Dermis microvascular lymphatic vessel endothelial cell (primary cell): ENCODE measurements at regions not wholly inside any gene's neighbourhood (a gene's known extent, or its start where the extent isn't known, plus 50 kb on each side); places are given as distances from the start of the nearest gene placed in this dataset.

Experiments used
- DNase-seq, 2 donors: peaks; one replicate each; pipeline versions ENCODE4 v3.0.0 to v3.0.0-alpha.2; 2010; ENCODE audit warnings: low read depth in 2 of 2

DNA sequence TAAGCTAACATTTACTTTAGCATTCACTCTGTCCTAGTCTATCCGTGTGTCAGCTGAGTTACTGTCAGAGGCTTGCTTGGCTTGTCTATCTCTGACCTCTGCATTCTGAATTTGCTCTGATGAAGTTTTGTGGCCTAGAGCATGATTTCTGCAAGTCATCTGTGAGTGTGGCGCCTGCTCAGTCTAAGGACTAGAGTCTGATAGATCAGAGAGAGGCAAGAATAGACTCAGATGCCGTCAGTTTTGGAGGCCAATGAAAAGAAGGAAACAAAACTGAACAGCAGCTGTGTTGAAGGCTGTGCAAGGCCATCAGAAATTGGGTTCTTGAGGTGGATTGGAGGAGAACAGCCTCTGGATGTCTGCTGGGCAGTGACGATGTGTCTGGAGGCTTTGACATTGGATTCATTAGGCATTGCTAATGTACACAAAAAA lies 573.1 kb downstream of the USP25 start:
- peak in 1 of 2 donors; percentile 4 for DNase-seq

DNA sequence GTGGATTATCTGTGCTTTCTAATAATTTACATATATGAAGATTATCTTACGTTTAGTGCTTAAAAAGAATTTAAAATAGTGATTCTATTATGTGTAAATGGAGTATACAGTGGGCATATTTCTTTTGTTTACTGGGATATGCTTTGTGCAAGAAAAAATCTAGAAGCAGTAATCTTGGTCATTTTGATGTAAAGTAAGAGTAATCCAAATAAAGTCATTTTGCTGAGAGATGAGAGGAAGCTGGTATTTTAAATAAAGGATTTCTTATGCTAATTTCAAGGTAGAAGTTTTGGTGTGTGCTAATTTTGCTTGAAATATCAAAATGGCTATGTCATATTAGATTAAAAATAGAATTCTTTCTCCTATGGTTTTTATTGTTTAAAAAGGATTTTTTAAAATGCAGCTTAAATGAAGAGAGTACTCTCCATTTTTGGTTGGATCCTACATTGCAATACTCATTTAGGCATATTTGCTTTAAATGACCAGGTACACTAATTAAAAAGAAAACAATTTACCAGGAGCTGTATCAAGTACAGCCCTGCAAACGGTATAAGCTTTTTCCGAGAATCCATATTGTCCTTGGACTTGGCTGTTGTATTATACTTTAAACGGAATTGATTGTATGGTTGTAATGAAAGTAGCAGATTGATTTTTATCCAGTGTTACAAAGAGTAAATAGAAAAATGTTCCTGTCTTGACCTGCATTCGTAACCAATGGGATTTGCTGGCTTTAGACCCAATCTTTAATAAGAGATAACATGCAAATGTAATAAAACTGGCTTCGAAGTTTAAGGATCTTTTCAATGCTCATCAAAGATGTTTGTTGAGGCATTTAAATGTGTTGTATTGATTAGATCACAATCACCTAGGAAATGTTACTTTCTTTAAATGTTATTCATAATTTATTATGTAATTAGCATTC lies 574.7 kb downstream of the USP25 start:
- DNase-seq = no peak

DNA sequence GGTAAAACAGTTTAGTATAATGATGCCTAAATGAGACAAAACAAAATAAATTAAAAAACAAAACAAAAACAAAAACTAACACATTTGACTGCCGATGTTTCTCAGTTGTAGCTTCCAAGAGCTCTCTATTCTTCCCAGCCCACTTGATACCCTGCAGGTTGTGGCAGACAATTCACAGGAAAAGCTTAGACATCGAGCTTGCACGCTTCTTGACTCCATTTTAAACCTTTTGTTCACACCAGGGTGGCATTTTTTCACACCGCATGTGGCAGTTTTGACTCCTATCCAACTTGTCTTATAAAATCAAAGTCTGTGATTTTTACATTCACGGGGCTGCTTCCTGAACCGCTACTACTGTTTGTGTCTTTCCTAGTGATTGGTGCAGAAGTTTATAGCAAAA lies 575.9 kb downstream of the USP25 start:
- DNase-seq = peak; percentile 14 to 47

DNA sequence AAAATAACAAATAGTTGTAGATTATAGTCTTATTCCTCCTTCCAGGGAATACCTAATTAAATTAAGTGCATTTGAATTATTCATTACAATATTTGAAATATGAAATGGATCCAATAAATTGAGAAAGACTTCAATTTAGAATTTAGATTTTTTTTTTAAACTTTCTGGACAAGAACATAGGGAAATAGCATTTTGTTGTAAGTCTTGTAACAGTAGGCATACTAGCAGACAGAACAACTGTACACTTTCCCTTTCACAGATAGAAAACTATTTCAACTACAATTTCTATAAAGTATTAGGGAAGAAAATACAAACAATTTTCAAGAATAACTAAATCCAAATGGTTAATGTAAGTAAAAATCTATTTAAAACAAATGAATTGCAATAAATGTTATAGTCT lies 577.5 kb downstream of the USP25 start:
- no peak for DNase-seq

DNA sequence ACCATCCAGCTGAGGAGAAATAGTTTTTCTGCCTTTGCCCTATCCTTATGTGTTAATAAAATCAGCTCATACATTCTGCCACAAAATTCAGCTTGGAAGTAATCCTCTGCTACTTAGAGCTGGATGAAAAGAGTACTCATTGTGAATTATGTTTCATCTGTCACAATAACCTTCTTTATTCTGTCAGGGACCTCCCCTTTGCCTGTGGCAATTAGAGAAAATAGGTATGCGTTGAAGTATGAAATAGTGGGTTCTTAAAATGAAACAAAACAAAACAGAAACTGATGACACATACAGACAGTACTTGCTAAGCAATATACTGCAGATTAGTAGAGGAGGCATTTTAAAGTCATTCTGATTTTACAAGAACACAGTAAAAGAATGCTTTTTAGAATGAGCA lies 578.5 kb downstream of the USP25 start:
- no peak for DNase-seq

DNA sequence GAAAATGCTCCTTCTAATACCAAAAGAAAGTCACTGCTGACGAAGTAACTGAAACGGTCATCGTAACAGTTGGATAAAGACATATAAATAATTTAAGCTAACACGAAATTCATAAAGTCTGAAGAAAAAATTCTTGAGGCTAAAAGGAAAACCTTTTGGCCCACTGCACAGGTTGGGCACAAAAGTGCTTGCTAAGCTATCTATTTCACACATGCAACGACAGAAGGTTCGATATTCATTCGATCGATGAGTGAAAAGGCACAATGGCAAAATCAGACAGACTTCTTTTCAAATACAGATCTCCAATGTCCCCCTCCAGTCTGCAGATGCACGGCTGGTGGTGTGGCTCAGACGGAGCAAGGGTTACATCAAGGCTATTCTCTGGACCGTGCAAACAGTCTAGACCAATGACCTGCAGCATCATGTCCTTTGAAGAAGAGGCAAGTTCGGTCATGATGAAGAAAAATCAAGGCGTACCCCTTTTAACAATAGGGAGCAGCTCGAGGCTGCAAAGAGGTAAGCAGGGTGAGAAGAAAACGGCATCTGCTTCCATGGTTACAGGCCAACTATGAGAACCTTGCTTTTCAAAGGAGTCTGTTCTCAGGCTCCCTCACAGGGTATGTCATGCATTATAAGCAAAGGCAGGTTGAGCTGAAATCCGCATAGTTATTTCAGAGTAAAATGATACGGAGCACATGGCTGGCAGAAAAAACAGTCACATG lies 579.6 kb downstream of the USP25 start:
- DNase-seq = no peak

DNA sequence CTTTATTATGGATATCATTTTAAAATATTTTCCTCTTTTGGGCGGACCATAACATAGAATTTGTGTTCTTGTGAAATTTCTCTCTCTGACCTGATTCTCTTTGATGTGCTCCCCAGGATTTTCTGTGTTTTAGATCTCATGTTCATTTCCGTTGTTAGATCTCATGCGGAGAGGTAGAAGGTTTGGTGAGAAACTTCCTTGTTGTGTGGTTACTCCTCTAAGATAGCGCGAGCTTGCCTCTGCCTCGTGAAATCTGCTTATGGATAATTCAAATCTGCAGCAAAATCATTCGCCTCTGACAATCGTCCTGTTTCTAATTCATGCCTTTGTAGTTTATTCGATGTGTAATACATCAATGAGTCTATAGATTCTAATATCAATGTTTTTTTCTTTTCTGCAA lies 580.4 kb downstream of the USP25 start:
- no peak for DNase-seq

DNA sequence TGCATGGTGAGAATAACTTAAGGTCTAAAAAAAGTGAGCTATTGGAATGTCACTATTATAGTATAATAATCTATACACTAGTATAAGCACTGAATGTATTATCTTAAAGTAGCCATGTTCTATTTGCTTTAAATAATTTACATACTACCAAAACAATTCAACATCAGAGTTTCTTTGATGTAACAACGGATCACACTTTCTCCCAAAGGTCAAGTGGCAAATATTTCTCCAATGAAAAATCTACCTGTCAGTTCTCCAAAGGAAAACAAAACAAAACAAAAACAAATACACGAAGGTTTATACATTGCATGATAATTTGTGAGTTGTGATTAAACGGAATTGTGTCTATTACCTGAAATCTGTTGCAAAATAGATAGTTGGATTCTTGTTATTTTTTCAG lies 581.4 kb downstream of the USP25 start:
- DNase-seq = no peak

DNA sequence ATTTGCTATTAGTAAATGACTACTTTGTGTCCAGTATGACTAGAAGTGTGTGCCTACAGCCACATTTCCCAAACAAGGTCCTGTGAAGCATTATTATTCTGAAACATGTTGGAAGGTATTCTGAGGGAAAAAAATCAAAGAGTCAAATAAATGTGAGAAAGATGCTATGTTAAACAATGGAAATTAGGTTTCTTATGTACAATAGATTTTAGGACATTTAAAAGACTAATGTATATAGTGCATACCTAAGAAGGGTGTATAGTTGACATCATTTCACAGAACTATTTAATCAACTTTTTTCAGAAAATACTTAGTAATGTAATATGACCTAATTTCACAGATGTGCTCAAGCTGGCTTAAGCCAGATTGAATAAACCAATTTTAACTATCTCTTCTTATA lies 582.5 kb downstream of the USP25 start:
- DNase-seq = no peak

DNA sequence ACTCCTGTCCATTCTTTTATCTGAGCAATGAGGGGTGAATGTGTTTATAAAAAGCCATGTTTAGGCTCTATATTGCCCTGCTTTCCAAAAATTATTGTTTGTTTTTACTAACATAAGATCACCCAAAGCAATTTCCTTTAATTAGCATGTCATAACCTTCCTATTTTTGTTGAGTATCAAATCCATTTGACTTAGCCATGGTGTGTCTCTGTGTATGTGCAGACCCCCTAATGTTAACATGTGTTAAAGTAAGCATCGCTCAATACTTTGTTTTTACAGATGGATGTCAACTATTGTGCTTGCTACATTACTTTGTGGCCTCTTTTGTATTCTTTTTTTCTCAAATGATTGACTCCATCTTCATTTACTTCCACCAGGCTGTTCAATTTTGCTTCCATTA lies 585.4 kb downstream of the USP25 start:
- no peak for DNase-seq

DNA sequence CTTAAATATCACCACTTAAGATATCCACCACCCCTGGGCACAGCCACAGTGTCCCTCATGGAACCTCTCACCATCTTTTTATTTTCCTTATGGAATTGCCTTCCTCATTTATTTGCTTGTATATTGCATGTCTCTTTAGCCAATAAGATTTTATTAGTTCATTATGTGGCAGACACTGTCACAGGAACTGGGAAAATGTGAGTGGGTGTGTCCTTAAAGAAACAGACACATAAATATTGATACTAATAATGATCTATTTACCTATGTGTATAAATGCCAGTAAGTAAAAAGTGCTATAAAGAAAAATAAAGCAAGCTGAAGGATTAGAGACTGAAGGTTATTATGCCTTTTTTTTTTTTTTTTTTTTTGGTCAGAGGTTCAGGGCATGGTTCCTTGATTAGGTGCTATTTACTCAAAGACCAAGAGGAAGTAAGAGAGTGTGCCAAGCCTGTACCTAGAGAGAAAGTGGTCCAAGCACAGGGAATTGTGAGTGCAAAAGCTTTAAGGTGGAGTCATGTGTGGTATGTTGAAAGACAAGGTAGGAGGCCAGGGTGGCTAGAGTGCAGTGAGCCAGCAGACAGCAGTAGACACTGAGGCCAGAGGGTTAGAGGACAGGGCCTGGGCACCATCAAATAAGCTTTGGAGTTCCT lies 589.0 kb downstream of the USP25 start:
- DNase-seq = no peak

DNA sequence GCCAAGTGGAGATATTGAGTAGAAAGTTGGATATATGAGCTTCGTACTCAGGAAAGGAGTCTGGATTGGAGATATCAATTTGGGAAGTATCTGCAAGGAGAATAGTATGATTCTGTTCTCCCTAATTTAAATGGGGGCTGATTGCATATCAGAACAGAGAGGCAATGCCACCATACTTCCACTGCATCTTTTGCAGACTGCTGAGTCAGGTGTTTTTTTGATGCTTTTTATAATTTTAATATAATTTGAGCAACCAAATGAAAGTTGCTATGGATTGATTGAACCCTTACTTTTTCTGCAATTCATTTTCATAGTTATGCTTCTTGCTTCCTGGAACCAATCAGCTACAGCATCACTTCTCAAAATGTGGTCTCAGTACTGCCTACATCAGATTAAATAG lies 590.3 kb downstream of the USP25 start:
- DNase-seq = no peak

DNA sequence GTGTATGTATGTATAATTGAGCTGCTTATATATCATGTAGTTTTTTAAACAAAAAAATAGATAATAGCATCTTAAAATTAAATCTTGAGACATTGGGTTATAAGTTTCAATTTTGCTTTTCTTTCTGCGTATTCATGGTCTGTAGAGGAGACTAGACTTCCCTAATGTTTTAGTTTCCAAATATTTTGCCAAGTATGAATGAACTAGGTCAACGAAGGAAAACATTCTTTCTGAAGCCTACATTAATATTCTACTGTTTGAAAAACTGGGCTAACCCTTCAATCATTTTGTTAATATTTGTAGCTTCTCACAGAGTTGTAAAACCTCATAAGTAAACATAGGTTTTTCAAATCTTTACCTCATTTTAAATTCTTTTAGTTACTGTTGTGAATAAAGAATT lies 592.7 kb downstream of the USP25 start:
- DNase-seq = no peak

DNA sequence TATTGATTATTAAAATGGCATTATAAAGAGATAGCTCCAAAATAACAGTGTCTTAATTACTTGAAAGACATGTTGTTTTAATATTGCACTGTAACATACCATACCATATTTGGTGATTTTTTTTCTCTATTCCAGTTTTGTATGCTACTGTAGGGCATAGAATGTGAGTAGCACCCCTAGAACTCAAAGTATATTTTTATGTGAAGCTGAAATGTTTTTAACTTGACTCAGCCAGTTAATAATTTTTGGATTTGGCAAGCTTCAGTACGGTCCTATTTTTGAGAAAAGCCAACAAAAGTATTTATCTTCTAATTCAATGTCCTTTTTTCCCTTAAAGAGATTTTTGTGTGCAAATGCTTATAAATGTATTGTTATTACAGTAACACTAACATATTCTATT lies 593.8 kb downstream of the USP25 start:
- DNase-seq = no peak

DNA sequence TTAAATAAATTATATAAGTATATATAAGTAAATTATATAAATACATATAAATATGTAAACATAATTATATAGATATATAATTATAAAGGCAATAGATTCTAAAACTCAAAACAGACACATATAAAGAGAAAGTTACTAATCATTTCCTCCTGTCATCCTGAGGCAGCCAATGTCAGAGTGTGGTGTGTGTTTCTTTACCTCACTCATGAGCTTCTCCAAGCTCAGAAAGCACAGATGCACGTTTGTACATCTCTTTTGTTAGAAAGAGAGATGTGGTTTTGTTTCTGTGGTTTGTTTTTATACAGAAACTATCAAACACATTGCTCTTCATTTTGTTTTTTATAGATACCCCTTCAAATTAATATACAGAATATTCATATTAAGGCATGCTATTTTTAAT lies 594.8 kb downstream of the USP25 start:
- DNase-seq = no peak

DNA sequence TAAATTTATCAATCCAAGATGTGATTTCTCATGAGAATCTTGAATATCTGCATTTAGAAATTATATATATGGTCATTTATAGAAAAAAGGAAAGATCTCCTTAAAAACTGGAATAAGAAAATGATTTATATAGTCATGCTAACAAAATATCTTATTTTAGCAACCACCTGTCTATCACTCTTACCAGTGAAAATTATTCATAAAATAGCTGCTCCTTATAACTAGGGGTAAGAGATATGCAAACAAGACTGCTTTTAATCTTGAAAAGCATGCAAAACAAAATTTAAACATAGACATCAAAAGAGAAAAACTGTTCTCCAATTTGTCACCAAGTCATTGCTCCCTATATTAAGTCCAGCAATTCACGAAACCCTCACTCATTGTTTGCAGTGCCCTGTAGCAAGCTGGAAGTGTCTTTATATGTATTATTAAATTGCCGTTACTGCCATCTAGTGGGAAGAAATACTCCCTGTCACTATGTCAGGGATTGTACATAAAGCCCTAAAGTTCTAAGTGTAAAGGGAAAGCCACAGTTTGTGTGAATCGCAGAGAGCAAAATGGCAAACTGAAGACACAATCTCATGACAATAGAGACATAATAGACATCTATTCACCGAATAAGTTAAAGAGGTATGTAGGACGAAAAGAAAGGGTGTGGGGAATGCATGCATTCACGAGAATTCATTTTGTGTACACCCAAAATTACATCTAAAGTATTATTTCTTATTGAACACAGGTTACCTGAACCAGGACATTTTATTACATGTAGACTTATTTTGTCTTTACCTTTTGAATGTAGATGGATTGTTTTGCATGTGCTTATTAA lies 600.5 kb downstream of the USP25 start:
- DNase-seq = peak; percentile 71 to 82

DNA sequence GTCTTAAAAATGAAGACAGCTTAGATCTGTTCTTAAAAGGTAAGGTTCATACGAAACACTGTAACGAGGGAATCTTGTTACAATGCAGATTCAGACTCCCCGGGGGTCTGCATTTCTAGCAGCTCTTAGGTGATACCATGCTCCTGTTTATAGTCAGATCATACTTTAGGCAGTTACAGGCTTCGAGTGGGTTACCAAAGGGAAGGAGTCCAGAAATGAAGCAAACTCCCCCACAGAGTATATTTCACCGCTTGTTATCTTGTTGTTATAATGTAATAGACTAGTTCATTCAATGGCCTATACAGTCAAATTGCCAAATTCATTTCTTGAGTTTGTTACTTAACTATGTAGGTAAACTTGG lies 601.1 kb downstream of the USP25 start:
- no peak for DNase-seq

DNA sequence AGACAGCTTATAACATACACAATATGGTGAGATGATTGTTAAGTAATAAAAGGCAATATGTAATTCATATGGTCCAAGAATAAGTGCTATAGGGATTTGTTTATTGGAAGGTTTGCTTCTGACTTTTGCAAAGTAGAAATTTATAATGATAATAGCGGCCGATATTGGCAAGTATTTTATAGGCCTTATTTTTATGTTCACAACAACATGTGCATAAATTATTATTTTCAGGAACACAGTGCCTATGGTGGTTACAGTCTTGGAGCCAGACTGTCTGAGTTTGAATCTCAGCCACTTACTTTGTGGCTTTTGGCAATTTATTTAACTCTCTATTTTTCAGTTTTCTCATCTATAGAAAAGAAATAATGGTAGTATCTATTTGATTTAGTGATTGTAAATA lies 607.5 kb downstream of the USP25 start:
- DNase-seq = no peak

DNA sequence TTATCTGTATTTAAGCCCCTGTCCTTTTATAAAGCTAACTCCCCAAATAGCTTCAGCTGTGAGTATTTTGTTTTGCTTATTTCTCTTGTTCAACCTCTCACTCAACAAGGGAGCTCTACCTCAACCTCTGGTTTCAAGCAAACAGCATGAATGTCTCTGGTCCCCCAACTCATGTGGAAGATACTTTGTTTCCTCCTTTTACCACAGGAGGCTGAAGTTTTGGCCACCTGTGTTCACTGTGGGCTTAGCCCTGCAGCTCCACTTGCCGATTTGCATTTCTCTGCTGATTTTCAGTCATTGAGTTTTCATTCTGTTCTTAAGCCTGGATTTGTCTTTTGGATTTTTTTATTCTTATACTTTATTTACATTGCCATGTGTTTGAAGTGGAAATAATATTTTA lies 613.1 kb downstream of the USP25 start:
- DNase-seq = no peak

DNA sequence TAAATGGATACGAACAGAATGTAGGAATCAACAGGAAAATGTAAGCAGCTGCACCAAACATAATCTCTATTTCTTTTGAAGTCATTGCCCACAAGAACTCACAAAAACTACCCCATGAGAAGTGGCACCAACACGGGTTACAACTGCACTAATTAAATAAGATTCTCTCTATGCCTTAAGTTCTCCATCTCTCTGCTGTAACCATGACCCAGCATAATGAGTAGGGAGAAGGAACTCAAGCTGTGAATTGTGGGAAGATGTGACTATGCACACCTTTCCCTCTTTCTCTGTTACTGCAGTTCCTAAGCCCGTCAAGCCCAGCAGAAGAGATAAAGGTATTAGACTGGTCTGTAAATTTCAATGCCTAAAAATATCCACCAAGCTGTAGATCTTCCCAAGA lies 614.0 kb downstream of the USP25 start:
- no peak for DNase-seq

DNA sequence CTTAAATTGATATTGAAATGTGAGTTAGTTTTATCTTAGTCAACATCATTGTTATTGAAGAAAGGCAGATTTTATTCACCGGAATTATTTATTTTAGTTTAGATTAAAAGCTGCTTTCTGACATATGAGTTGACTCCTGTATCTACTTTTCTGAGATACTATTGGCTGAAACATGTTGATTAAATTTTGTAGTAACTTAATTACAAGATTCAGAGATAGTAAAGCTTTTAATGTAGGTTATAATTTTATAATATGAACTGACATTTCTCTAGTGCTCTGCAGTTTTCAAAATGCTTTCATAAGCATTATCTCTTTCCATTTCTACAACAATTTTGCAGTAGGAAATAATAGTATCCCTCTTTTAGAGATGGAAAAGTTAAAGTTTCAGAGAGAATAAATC lies 616.0 kb downstream of the USP25 start:
- DNase-seq = no peak

DNA sequence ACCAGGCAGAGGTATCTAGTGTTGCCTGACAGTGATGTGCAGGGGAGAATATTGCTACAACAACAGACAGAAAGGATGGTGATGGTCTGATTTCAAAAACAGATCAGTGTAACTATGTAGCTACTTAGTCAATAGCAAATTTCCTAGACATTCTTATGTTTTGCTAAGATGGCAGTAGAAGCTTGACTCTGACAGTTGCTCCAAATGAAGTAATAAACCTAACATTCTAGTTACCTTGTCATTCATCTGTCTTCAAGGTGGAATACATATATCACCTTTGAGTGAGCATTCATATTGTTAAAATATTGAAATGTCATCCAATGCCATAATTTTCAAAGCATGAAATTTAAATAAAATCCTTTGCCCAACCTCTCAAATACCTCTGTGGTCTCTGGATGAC lies 617.4 kb downstream of the USP25 start:
- DNase-seq = no peak
